GM21528 (cell line): ENCODE measurements at regions not wholly inside any gene's neighbourhood (a gene's known extent, or its start where the extent isn't known, plus 50 kb on each side); places are given as distances from the start of the nearest gene placed in this dataset.
"Not testable (repeated sequence)": the region's sequence is repeated elsewhere in the genome, so short reads cannot be mapped to it uniquely, and the experiment has no call there.

ENCODE experiments used
- ATAC-seq: cut with Tn5 transposase; IDR thresholded peaks from one replicate; pipeline ENCODE4 v1.9.1; 2021; ENCODE audit warnings: mild to moderate bottlenecking, moderate library complexity; ENCODE audit not compliant: unreplicated experiment, low FRiP score

GRCh38 chr15:21174761-21175160 is 265.5 kb downstream of the POTEB3 start:
- ATAC-seq: not testable (repeated sequence)

- ATAC-seq: not testable (repeated sequence)
Measured at GRCh38 chr15:21151203-21151966, 285.3 kb upstream of the POTEB2 start.

- not testable (repeated sequence) for ATAC-seq
Measured at GRCh38 chr15:21148136-21148535, 282.0 kb upstream of the POTEB2 start.

GRCh38 chr15:21133893-21134292 is 267.8 kb upstream of the POTEB2 start:
- not testable (repeated sequence) for ATAC-seq

- not testable (repeated sequence) for ATAC-seq
Measured at GRCh38 chr15:21112271-21113053, 246.3 kb upstream of the POTEB2 start.

- ATAC-seq: not testable (repeated sequence)
Measured at GRCh38 chr15:21111861-21112260, 245.7 kb upstream of the POTEB2 start.

- not testable (repeated sequence) for ATAC-seq
Measured at GRCh38 chr15:21111172-21111571, 245.1 kb upstream of the POTEB2 start.

- ATAC-seq: not testable (repeated sequence)
Measured at GRCh38 chr15:21110187-21110804, 244.2 kb upstream of the POTEB2 start.

GRCh38 chr15:21108384-21108783 is 242.3 kb upstream of the POTEB2 start:
- not testable (repeated sequence) for ATAC-seq

GRCh38 chr15:21107399-21108381 is 241.6 kb upstream of the POTEB2 start:
- ATAC-seq: not testable (repeated sequence)

- ATAC-seq: not testable (repeated sequence)
Measured at GRCh38 chr15:21096599-21096998, 230.5 kb upstream of the POTEB2 start.

GRCh38 chr15:21079544-21079943 is 213.4 kb upstream of the POTEB2 start:
- ATAC-seq: not testable (repeated sequence)

- not testable (repeated sequence) for ATAC-seq
Measured at GRCh38 chr15:21068917-21069316, 202.8 kb upstream of the POTEB2 start.

GRCh38 chr15:21063512-21063911 is 197.4 kb upstream of the POTEB2 start:
- ATAC-seq: not testable (repeated sequence)

GRCh38 chr15:21062619-21063163 is 196.6 kb upstream of the POTEB2 start:
- not testable (repeated sequence) for ATAC-seq

- ATAC-seq: not testable (repeated sequence)
Measured at GRCh38 chr15:21051866-21052265, 185.8 kb upstream of the POTEB2 start.

GRCh38 chr15:21031703-21032102 is 165.6 kb upstream of the POTEB2 start:
- ATAC-seq: not testable (repeated sequence)

GRCh38 chr15:21029001-21029400 is 162.9 kb upstream of the POTEB2 start:
- not testable (repeated sequence) for ATAC-seq

GRCh38 chr15:21027942-21028341 is 161.8 kb upstream of the POTEB2 start:
- not testable (repeated sequence) for ATAC-seq
